ENCODE measurements at regions not wholly inside any gene's neighbourhood (a gene's known extent, or its start where the extent isn't known, plus 50 kb on each side); places are given as distances from the start of the nearest gene placed in this dataset.

GRCh38 chr10:128485701-128486235 is 359.5 kb upstream of the MKI67 start:
- intact Hi-C loops (cut with DNase I), result no loop called here
- DNase-seq, result no peak
- WGBS, 3 donors, result 66 to 79% (median 76%) methylated on average over 7 of the region's 7 CpGs

GRCh38 chr10:128487517-128487916 is 361.3 kb upstream of the MKI67 start:
- H3K36me3 ChIP-seq, result no peaks in the 10 kb centered on the region
- H3K27me3 ChIP-seq, result no peaks in the 10 kb centered on the region
- no peak for DNase-seq
- TF ChIP-seq EP300 (IDR thresholded peaks at IDR 0.05), result no peak
- TF ChIP-seq POLR2A (IDR thresholded peaks at IDR 0.05), result no peak
- TF ChIP-seq CTCF (IDR thresholded peaks at IDR 0.05), result no peak
- H3K9me3 ChIP-seq, result no peaks in the 10 kb centered on the region
- no peak overlapping the region for H3K4me3 ChIP-seq
- H3K27ac ChIP-seq, result no peak overlapping the region
- WGBS, 3 donors, result 80 to 88% (median 86%) methylated on average over 16 of the region's 16 CpGs
- intact Hi-C loops (cut with DNase I), result no loop called here
- no peaks in the 10 kb centered on the region for H3K4me1 ChIP-seq (ENCODE audit: insufficient read depth)

More at GRCh38 chr10:128485701-128486235, 359.5 kb upstream of the MKI67 start:
- TF ChIP-seq EP300 (IDR thresholded peaks at IDR 0.05) (no peak), CTCF (IDR thresholded peaks at IDR 0.05) (no peak), POLR2A (IDR thresholded peaks at IDR 0.05) (no peak)
- H3K4me1 ChIP-seq (ENCODE audit: insufficient read depth), result no peaks in the 10 kb centered on the region
- no peaks in the 10 kb centered on the region for H3K36me3 ChIP-seq
- no peaks in the 10 kb centered on the region for H3K27me3 ChIP-seq
- H3K9me3 ChIP-seq, result no peaks in the 10 kb centered on the region
- H3K4me3 ChIP-seq, result no peak overlapping the region
- no peak overlapping the region for H3K27ac ChIP-seq

GRCh38 chr10:128489324-128490247 is 363.4 kb upstream of the MKI67 start:
- no peak for TF ChIP-seq POLR2A (IDR thresholded peaks at IDR 0.05)
- Histone ChIP-seq H3K4me3 (no peak overlapping the region), H3K36me3 (no peaks in the 10 kb centered on the region), H3K9me3 (no peaks in the 10 kb centered on the region), H3K27me3 (no peaks in the 10 kb centered on the region), H3K4me1 (ENCODE audit: insufficient read depth) (no peaks in the 10 kb centered on the region), H3K27ac (no peak overlapping the region)
- intact Hi-C loops (cut with DNase I), result no loop called here
- 80 to 89% (median 88%) methylated on average over 13 of the region's 13 CpGs for WGBS, 3 donors
- peak in 1 of 5 donors; percentile 9 for DNase-seq

- Histone ChIP-seq H3K4me1 (ENCODE audit: insufficient read depth) (no peaks in the 10 kb centered on the region), H3K36me3 (no peaks in the 10 kb centered on the region), H3K4me3 (no peak overlapping the region), H3K27me3 (no peaks in the 10 kb centered on the region), H3K9me3 (no peaks in the 10 kb centered on the region), H3K27ac (no peak overlapping the region)
- no peak for TF ChIP-seq CTCF (IDR thresholded peaks at IDR 0.05)
- TF ChIP-seq POLR2A (IDR thresholded peaks at IDR 0.05), result no peak
- TF ChIP-seq EP300 (IDR thresholded peaks at IDR 0.05), result no peak
- WGBS, 3 donors, result 86 to 91% (median 89%) methylated on average over 5 of the region's 5 CpGs
- intact Hi-C loops (cut with DNase I), result no loop called here
- DNase-seq, result no peak
Measured at GRCh38 chr10:128491686-128492085, 365.5 kb upstream of the MKI67 start.

GRCh38 chr10:128493811-128494210 is 367.6 kb upstream of the MKI67 start:
- peak in 1 of 5 donors; percentile 13 for DNase-seq
- no peak for TF ChIP-seq POLR2A (IDR thresholded peaks at IDR 0.05)
- TF ChIP-seq CTCF (IDR thresholded peaks at IDR 0.05), result no peak
- no peak for TF ChIP-seq EP300 (IDR thresholded peaks at IDR 0.05)
- no peaks in the 10 kb centered on the region for H3K4me1 ChIP-seq (ENCODE audit: insufficient read depth)
- no peaks in the 10 kb centered on the region for H3K9me3 ChIP-seq
- no peaks in the 10 kb centered on the region for H3K36me3 ChIP-seq
- intact Hi-C loops (cut with DNase I), result no loop called here
- H3K27me3 ChIP-seq, result no peaks in the 10 kb centered on the region
- H3K4me3 ChIP-seq, result no peak overlapping the region
- H3K27ac ChIP-seq, result no peak overlapping the region
- 62 to 91% (median 76%) methylated on average over 4 of the region's 4 CpGs for WGBS, 3 donors

All from ovary (tissue), 7 donors.